ENCODE measurements at regions not wholly inside any gene's neighbourhood (a gene's known extent, or its start where the extent isn't known, plus 50 kb on each side); places are given as distances from the start of the nearest gene placed in this dataset.

DNA sequence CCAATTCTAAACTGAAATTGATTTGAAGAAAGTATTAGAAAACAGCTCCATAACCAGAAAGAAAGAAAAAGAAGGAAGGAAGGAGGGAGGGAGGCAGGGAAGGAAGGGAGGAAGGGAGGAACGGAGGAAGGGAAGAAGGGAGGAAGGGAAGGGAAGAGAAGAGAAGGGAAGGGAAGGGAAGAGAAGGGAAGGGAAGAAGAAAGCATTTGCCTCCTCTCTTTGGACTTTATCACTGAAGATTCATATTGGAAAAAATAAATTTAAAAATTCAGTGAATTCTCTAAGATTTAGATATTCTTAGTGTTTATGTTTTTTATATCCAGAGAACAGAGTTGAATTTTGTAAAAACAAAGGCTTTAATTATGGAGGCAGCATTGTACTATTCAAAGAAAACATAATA is 68.5 kb upstream of the NXT1 start:
- ATAC-seq, result no peak
- H3K36me3 Mint-ChIP-seq (ENCODE audit: low read depth), result no peaks in the 10 kb centered on the region
- Histone ChIP-seq H3K9me2 (ENCODE audit: insufficient read depth) (no peaks in the 10 kb centered on the region), H3K4me3 (no peak overlapping the region), H3F3A (replicated peaks; ENCODE audit: low read depth) (no peaks in the 10 kb centered on the region), H3K79me2 (replicated peaks; ENCODE audit: insufficient read depth) (no peaks in the 10 kb centered on the region), H3K27me3 (ENCODE audit: insufficient read depth) (no peaks in the 10 kb centered on the region), H3K4me2 (peak overlapping the region; percentile 15; the same call in 1 of the 2 replicates), H3K4me1 (ENCODE audit: insufficient read depth) (no peaks in the 10 kb centered on the region; the same call in none of the 2 replicates), H4K20me1 (replicated peaks; ENCODE audit: insufficient read depth) (no peaks in the 10 kb centered on the region), H2AFZ (no peak overlapping the region), H3K27ac (ENCODE audit: low read depth) (no peak overlapping the region), H3K36me3 (ENCODE audit: insufficient read depth) (no peaks in the 10 kb centered on the region)
- H3K27ac Mint-ChIP-seq, result no peak overlapping the region
- no peak for TF ChIP-seq POLR2AphosphoS5 (IDR thresholded peaks at IDR 0.05; ENCODE audit: low read depth)
- TF ChIP-seq ZNF462 (CRISPR knock-in tag; IDR thresholded peaks at IDR 0.05), result no peak
- TF ChIP-seq ETS1 (IDR thresholded peaks at IDR 0.05), result no peak
- H3K4me1 Mint-ChIP-seq, result peaks cover 3% of the 10 kb centered on the region; the same call in 1 of the 3 replicates
- no peak overlapping the region for H3K4me3 Mint-ChIP-seq
- DNase-seq (ENCODE audit: low spot score), result no peak
- H3K9me3 Mint-ChIP-seq, result no peaks in the 10 kb centered on the region; the same call in 2 of the 3 replicates
- peaks cover 1% of the 10 kb centered on the region for H3K27me3 Mint-ChIP-seq (ENCODE audit: insufficient read depth, low read depth, poor library complexity)

DNA sequence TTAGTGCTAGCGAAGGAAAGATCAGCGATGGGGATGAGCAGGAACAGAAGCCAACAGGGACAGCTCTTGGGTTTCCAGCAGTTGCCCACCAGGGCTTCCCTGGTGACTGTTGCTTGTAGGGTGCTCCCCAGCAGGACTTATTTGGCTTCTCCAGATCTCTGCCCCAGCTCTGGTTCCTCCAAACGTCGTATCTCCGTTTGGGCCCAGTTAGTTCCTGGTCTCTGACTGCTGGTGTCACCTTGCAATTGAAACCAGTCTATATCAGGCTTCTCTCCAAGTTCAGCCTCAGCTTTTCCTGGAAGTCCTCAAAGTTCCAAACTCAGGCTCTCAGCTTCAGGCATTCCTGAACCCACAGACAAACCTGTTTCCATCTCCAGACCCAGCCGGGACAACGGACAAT is 70.8 kb upstream of the NXT1 start:
- no peaks in the 10 kb centered on the region; the same call in none of the 2 replicates for H3K4me1 ChIP-seq (ENCODE audit: insufficient read depth)
- no peak for ATAC-seq
- TF ChIP-seq EZH2 (IDR thresholded peaks at IDR 0.05; ENCODE audit: low read depth, unreplicated experiment) (no peak), ZNF331 (CRISPR knock-in tag; IDR thresholded peaks at IDR 0.05; ENCODE audit: low read depth) (no peak), ETS1 (IDR thresholded peaks at IDR 0.05) (no peak), STAT1 (IDR thresholded peaks at IDR 0.05; ENCODE audit: unreplicated experiment) (no peak), POLR2AphosphoS5 (IDR thresholded peaks at IDR 0.05; ENCODE audit: low read depth) (no peak), EZH2phosphoT487 (IDR thresholded peaks at IDR 0.05; ENCODE audit: unreplicated experiment) (no peak), JUNB (IDR thresholded peaks at IDR 0.05; ENCODE audit: unreplicated experiment) (no peak)

More for the DNA sequence above, 70.8 kb upstream of the NXT1 start:
- DNase-seq (ENCODE audit: low spot score), result no peak
- H3K4me3 ChIP-seq, result no peak overlapping the region
- H4K20me1 ChIP-seq (replicated peaks; ENCODE audit: insufficient read depth), result no peaks in the 10 kb centered on the region
- H3K4me1 Mint-ChIP-seq, result peaks cover 3% of the 10 kb centered on the region; the same call in 1 of the 3 replicates
- no peaks in the 10 kb centered on the region for H3F3A ChIP-seq (replicated peaks; ENCODE audit: low read depth)
- H3K9me3 Mint-ChIP-seq, result no peaks in the 10 kb centered on the region; the same call in 2 of the 3 replicates
- peak overlapping the region; percentile 47; the same call in 1 of the 2 replicates for H2AFZ ChIP-seq
- H3K27me3 Mint-ChIP-seq (ENCODE audit: insufficient read depth, low read depth, poor library complexity), result peaks cover 1% of the 10 kb centered on the region
- H3K4me2 ChIP-seq, result no peak overlapping the region
- no peaks in the 10 kb centered on the region for H3K36me3 Mint-ChIP-seq (ENCODE audit: low read depth)
- H3K4me3 Mint-ChIP-seq, result no peak overlapping the region
- no peaks in the 10 kb centered on the region for H3K9me2 ChIP-seq (ENCODE audit: insufficient read depth)
- no peak overlapping the region for H3K27ac ChIP-seq (ENCODE audit: low read depth)
- no peaks in the 10 kb centered on the region for H3K79me2 ChIP-seq (replicated peaks; ENCODE audit: insufficient read depth)
- no peaks in the 10 kb centered on the region for H3K27me3 ChIP-seq (ENCODE audit: insufficient read depth)
- no peak overlapping the region for H3K27ac Mint-ChIP-seq
- no peaks in the 10 kb centered on the region for H3K36me3 ChIP-seq (ENCODE audit: insufficient read depth)
